ENCODE measurements at regions not wholly inside any gene's neighbourhood (a gene's known extent, or its start where the extent isn't known, plus 50 kb on each side); places are given as distances from the start of the nearest gene placed in this dataset.

DNA sequence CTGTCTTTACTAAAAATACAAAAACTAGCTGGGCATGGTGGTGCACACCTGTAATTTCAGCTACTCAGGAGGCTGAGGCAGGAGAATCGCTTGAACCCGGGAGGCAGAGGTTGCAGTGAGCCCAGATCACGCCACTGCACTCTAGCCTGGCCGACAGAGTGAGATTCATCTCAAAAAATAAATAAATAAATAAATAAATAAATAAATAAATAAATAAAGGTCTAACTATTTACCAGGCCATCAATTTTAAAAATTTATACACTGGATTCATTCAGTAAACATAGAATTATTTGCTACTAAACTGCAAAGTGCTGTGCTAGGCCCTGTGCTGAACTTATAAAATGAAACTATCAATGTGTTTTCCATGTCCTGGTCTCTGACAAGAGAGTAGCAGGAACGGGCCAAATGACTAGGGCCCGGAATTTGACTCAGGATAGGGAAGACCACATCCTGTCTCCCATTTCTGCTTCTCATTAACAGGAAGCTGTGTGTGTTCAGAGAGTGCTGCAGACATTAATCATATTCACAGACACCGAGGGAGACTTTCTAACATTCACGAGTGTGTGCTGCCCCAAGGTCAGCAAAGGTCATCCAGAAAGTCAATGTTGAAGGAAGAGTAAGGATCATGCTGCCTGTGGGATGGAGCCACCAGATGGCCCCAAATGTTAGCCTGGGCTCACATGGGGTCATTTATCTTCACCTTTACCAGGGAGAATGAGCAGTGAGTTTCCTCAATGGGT, 95.8 kb downstream of the SPP2 start:
- H3K4me3 ChIP-seq (replicated peaks; ENCODE audit: low read depth, low read length): no peak overlapping the region
- TF ChIP-seq, protein P1, sequence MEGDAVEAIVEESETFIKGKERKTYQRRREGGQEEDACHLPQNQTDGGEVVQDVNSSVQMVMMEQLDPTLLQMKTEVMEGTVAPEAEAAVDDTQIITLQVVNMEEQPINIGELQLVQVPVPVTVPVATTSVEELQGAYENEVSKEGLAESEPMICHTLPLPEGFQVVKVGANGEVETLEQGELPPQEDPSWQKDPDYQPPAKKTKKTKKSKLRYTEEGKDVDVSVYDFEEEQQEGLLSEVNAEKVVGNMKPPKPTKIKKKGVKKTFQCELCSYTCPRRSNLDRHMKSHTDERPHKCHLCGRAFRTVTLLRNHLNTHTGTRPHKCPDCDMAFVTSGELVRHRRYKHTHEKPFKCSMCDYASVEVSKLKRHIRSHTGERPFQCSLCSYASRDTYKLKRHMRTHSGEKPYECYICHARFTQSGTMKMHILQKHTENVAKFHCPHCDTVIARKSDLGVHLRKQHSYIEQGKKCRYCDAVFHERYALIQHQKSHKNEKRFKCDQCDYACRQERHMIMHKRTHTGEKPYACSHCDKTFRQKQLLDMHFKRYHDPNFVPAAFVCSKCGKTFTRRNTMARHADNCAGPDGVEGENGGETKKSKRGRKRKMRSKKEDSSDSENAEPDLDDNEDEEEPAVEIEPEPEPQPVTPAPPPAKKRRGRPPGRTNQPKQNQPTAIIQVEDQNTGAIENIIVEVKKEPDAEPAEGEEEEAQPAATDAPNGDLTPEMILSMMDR (IDR thresholded peaks at IDR 0.05; ENCODE audit: insufficient read depth, low read length, poor library complexity, severe bottlenecking): no peak
- H3K27me3 ChIP-seq (replicated peaks; ENCODE audit: control insufficient read depth, insufficient read depth, low read length): no peaks in the 10 kb centered on the region; the same call in 1 of the 2 replicates
- H3K36me3 ChIP-seq (ENCODE audit: control insufficient read depth, insufficient read depth, low read length): no peaks in the 10 kb centered on the region
- no peak for DNase-seq (ENCODE audit: extremely low read depth, insufficient read length)

DNA sequence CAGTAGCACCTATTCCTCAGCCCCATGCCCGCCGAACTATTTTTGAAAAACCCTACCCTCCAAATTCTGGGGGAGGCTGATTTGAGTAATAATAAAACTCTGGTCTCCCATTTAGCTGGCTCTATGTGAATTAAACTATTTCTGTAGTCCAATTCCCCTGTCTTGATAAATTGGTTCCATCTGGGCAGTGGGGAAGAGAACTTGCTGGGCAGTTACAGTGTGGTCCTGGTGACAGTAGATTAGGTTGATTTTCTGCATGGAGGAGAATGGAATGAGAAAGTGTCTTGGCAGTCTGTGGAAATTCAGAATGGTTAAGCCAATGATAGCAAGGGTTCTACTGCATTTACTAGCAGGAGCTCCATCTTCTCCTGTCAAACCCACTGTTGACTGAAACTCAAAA, 95.0 kb downstream of the SPP2 start:
- TF ChIP-seq, protein P1 (IDR thresholded peaks at IDR 0.05; ENCODE audit: insufficient read depth, low read length, poor library complexity, severe bottlenecking): no peak
- Histone ChIP-seq H3K27me3 (replicated peaks; ENCODE audit: control insufficient read depth, insufficient read depth, low read length) (no peaks in the 10 kb centered on the region; the same call in 1 of the 2 replicates), H3K4me3 (replicated peaks; ENCODE audit: low read depth, low read length) (no peak overlapping the region), H3K36me3 (ENCODE audit: control insufficient read depth, insufficient read depth, low read length) (no peaks in the 10 kb centered on the region)
- no peak for DNase-seq (ENCODE audit: extremely low read depth, insufficient read length)

DNA sequence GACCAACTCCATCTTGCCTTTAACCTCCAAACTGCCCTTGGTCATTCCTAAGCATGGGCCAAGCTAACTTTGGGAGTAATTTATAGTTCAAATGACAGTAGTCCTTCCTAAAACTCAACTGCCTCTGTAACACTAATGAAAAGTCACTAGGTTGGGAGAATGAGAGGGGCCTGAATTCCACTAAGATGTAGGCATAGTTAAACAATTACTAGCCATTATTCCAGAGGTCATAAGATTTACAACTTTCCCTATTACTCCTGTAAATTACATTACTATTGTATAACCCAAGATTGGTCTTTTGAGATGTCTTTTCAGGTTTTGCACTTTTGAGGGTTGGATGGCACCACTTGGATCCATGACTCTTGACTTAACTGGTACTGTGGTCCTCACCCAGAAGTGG, 94.6 kb downstream of the SPP2 start:
- TF ChIP-seq, protein P1 (IDR thresholded peaks at IDR 0.05; ENCODE audit: insufficient read depth, low read length, poor library complexity, severe bottlenecking): no peak
- H3K36me3 ChIP-seq (ENCODE audit: control insufficient read depth, insufficient read depth, low read length): no peaks in the 10 kb centered on the region
- H3K4me3 ChIP-seq (replicated peaks; ENCODE audit: low read depth, low read length): no peak overlapping the region
- DNase-seq (ENCODE audit: extremely low read depth, insufficient read length): no peak
- H3K27me3 ChIP-seq (replicated peaks; ENCODE audit: control insufficient read depth, insufficient read depth, low read length): no peaks in the 10 kb centered on the region; the same call in 1 of the 2 replicates

DNA sequence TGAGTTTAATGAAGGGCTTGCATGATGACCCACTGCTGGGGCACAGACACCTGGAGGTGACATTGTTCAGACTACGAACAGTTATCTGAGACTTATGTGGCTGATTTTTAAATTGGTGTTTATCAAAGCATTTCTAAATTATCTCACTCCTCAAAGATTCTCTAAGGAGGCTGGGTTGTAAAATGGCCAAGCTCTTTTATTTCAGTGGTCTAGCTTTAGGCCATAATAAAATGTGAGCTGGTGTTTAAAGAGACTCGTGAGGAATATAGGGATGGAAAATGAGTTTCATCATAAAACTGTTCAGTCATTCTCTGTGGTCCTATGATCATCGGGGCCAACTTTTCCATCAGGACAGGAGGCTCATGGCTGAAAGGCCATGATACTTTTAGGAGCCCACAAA, 93.4 kb downstream of the SPP2 start:
- Histone ChIP-seq H3K4me3 (replicated peaks; ENCODE audit: low read depth, low read length) (no peak overlapping the region), H3K27me3 (replicated peaks; ENCODE audit: control insufficient read depth, insufficient read depth, low read length) (no peaks in the 10 kb centered on the region; the same call in none of the 2 replicates), H3K36me3 (ENCODE audit: control insufficient read depth, insufficient read depth, low read length) (no peaks in the 10 kb centered on the region)
- no peak for DNase-seq (ENCODE audit: extremely low read depth, insufficient read length)
- TF ChIP-seq, protein P1 (IDR thresholded peaks at IDR 0.05; ENCODE audit: insufficient read depth, low read length, poor library complexity, severe bottlenecking): no peak

DNA sequence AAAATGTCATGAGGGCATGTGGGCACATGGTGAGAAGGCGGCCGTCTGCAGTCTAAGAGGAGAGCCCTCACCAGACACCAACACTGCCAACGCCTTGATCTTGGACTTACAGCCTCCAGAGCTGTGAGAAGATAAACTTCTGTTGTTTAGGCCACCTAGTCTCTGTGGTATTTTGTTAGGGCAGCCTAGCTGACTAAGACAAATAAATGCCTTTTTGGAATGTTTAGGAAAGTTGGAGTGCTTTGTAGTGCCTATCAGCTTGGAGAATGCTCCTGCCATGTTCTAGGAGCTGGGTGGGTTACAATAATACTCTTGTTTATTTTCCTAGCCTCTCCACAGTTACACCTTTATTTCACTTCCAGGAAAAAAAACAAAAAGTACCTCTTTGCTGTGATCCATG, 92.0 kb downstream of the SPP2 start:
- no peak for DNase-seq (ENCODE audit: extremely low read depth, insufficient read length)
- no peaks in the 10 kb centered on the region for H3K36me3 ChIP-seq (ENCODE audit: control insufficient read depth, insufficient read depth, low read length)
- no peaks in the 10 kb centered on the region; the same call in none of the 2 replicates for H3K27me3 ChIP-seq (replicated peaks; ENCODE audit: control insufficient read depth, insufficient read depth, low read length)
- TF ChIP-seq, protein P1 (IDR thresholded peaks at IDR 0.05; ENCODE audit: insufficient read depth, low read length, poor library complexity, severe bottlenecking): no peak
- H3K4me3 ChIP-seq (replicated peaks; ENCODE audit: low read depth, low read length): no peak overlapping the region
